OCI-LY3 (cell line): ENCODE measurements at regions not wholly inside any gene's neighbourhood (a gene's known extent, or its start where the extent isn't known, plus 50 kb on each side); places are given as distances from the start of the nearest gene placed in this dataset.
"Not testable (repeated sequence)": the region's sequence is repeated elsewhere in the genome, so short reads cannot be mapped to it uniquely, and the experiment has no call there.

Experiments used
- EZH2phosphoT487 ChIP-seq: fragments of 200-600 bp; shearing (Covaris generic); IDR thresholded peaks from 2 replicates; pipeline ENCODE4 v1.6.1; 2018; ENCODE audit warnings: antibody characterized with exemption, mixed run types, low read depth
- TF ChIP-seq, protein P1 (sequence below): fragments of 200-600, 300-600 bp; sonication (generic); IDR thresholded peaks from 2 replicates; pipeline ENCODE4 v1.5.1; 2014; ENCODE audit warnings: antibody characterized with exemption, low read length, low read depth

DNA sequence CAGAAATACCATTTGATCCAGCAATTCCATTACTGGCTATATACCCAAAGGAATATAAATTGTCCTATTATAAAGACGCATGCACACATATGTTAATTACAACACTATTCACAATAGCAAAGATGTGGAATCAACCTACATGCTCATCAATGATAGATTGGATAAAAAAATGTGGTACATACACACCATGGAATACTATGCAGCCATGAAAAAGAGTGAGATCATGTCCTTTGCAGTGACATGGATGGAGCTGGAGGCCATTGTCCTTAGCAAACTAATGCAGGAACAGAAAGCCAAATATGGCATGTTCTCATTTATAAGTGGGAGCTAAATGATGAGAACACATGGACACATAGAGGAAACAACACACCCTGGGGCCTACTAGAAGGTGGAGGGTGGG, 78.3 kb upstream of the EED start:
- TF ChIP-seq, protein P1, sequence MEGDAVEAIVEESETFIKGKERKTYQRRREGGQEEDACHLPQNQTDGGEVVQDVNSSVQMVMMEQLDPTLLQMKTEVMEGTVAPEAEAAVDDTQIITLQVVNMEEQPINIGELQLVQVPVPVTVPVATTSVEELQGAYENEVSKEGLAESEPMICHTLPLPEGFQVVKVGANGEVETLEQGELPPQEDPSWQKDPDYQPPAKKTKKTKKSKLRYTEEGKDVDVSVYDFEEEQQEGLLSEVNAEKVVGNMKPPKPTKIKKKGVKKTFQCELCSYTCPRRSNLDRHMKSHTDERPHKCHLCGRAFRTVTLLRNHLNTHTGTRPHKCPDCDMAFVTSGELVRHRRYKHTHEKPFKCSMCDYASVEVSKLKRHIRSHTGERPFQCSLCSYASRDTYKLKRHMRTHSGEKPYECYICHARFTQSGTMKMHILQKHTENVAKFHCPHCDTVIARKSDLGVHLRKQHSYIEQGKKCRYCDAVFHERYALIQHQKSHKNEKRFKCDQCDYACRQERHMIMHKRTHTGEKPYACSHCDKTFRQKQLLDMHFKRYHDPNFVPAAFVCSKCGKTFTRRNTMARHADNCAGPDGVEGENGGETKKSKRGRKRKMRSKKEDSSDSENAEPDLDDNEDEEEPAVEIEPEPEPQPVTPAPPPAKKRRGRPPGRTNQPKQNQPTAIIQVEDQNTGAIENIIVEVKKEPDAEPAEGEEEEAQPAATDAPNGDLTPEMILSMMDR: not testable (repeated sequence)
- not testable (repeated sequence) for TF ChIP-seq EZH2phosphoT487
